Chondrocyte (in vitro differentiated cells): ENCODE measurements at regions not wholly inside any gene's neighbourhood (a gene's known extent, or its start where the extent isn't known, plus 50 kb on each side); places are given as distances from the start of the nearest gene placed in this dataset.

Source experiments
- DNase-seq: peaks from one replicate; pipeline ENCODE4 v3.0.0; 2021; ENCODE audit warnings: mixed read lengths, low spot score
- H3K27ac Mint-ChIP-seq: one replicate; pipeline ENCODE4 v1.8.0; 2021; ENCODE audit warnings: mild to moderate bottlenecking, moderate library complexity, mixed read lengths; ENCODE audit not compliant: unreplicated experiment
- H3K27me3 Mint-ChIP-seq: 2 replicates; pipeline ENCODE4 v1.8.0; 2021; ENCODE audit warnings: low read depth, mixed read lengths
- H3K36me3 Mint-ChIP-seq: 2 replicates; pipeline ENCODE4 v1.8.0; 2021; ENCODE audit warnings: low read depth, mixed read lengths
- H3K4me1 Mint-ChIP-seq: 2 replicates; pipeline ENCODE4 v1.8.0; 2021; ENCODE audit warnings: low read depth, mild to moderate bottlenecking, mixed read lengths
- H3K4me3 Mint-ChIP-seq: one replicate; pipeline ENCODE4 v1.8.0; 2021; ENCODE audit warnings: mild to moderate bottlenecking, moderate library complexity, mixed read lengths; ENCODE audit not compliant: unreplicated experiment
- H3K9me3 Mint-ChIP-seq: 2 replicates; pipeline ENCODE4 v1.8.0; 2021; ENCODE audit warnings: low read depth, mixed read lengths
- TF ChIP-seq, protein P1 (sequence below): fragments of 200-600 bp; sonication (generic); IDR thresholded peaks from 2 replicates; pipeline ENCODE4 v1.5.0; 2021; ENCODE audit warnings: antibody characterized with exemption, mild to moderate bottlenecking, moderate library complexity

DNA sequence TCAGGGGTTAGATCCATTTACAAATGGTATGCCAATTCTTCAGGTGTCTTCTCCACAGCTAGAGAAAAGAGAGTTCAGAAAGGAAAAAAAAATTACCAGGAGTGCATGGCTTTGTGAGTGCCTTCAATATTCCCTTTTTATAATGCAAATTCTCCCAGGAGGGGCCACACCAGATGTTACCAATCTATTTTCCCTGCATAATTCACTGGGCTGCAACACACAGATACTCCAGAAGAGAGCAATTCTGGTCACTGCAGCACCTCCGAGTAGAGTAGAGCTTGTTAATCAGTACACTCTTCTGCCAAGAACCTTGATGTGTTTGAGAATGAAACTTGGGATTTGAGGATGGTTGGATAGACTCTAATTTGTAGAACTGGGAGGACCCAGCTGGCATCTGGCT is 80.7 kb upstream of the SPRED1 start:
- no peak overlapping the region for H3K27ac Mint-ChIP-seq
- peaks cover 9% of the 10 kb centered on the region for H3K4me1 Mint-ChIP-seq
- no peak overlapping the region for H3K4me3 Mint-ChIP-seq
- TF ChIP-seq, protein P1, sequence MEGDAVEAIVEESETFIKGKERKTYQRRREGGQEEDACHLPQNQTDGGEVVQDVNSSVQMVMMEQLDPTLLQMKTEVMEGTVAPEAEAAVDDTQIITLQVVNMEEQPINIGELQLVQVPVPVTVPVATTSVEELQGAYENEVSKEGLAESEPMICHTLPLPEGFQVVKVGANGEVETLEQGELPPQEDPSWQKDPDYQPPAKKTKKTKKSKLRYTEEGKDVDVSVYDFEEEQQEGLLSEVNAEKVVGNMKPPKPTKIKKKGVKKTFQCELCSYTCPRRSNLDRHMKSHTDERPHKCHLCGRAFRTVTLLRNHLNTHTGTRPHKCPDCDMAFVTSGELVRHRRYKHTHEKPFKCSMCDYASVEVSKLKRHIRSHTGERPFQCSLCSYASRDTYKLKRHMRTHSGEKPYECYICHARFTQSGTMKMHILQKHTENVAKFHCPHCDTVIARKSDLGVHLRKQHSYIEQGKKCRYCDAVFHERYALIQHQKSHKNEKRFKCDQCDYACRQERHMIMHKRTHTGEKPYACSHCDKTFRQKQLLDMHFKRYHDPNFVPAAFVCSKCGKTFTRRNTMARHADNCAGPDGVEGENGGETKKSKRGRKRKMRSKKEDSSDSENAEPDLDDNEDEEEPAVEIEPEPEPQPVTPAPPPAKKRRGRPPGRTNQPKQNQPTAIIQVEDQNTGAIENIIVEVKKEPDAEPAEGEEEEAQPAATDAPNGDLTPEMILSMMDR = no peak
- no peaks in the 10 kb centered on the region for H3K27me3 Mint-ChIP-seq
- DNase-seq = no peak
- H3K36me3 Mint-ChIP-seq = no peaks in the 10 kb centered on the region
- no peaks in the 10 kb centered on the region for H3K9me3 Mint-ChIP-seq

DNA sequence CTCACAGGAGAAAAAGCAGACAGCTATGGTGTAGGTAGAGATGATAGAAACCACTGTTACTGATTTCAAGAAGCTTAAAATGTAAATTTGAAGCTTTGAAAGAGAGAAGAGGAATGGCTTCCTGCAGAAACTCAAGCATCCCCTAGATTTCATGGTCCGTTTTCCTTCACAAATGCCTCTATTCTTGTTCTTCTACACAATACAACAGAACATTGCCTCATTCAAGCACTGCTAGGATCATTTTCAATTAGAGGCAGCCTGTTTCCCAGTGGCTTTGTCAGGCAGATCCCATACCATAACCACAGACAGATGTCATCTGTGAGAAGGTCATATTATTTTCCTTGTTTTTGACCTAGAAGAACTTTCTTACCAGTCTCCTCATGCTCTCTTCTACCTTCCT is 77.9 kb upstream of the SPRED1 start:
- H3K4me3 Mint-ChIP-seq = no peak overlapping the region
- H3K4me1 Mint-ChIP-seq = peaks cover 12% of the 10 kb centered on the region
- H3K27me3 Mint-ChIP-seq = no peaks in the 10 kb centered on the region

DNA sequence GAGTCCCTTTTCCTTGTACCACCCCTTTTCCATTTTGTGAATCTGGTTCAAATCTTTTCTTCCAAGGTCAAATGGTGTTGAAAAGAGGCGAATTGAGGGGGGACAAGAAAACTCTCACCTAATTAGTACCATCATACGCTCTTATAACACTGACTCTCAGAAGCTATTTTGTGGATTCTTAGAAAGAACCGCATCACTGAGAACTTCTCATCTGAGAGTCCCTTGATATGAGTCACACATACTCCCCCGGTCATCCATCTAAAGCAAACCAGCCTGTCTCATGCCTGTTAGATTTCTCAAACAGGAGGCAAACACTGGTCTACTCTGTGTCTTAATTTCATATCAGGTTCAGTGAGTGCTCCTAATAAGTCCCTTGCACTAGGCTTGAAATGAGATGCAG is 76.5 kb upstream of the SPRED1 start:
- Mint-ChIP-seq H3K4me1 (peaks cover 12% of the 10 kb centered on the region), H3K9me3 (peaks cover 4% of the 10 kb centered on the region), H3K27me3 (no peaks in the 10 kb centered on the region), H3K4me3 (no peak overlapping the region), H3K36me3 (peaks cover 2% of the 10 kb centered on the region), H3K27ac (no peak overlapping the region)
- no peak for DNase-seq
- TF ChIP-seq, protein P1 = no peak

More for the DNA sequence above, 77.9 kb upstream of the SPRED1 start:
- Mint-ChIP-seq H3K36me3 (no peaks in the 10 kb centered on the region), H3K27ac (no peak overlapping the region), H3K9me3 (no peaks in the 10 kb centered on the region)
- DNase-seq = no peak
- TF ChIP-seq, protein P1 = no peak

DNA sequence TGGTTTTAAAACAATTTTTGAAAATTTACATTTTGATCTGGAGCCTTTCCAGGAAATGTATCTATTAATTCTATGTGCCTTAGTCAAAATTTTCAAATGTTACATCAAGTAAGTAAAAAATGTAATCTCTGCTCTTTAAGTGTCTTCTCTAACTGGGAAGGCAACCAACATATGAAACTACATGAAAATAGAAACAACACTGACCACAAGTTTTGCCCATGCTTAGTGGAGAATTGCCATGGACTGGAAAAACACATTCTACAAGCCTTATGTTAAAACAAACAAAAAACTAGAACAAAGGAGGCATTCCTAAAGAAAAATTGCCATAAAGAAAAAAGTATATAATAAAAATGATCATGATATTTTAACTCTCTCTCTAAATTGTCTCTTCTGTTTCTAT is 75.9 kb upstream of the SPRED1 start:
- H3K27me3 Mint-ChIP-seq = no peaks in the 10 kb centered on the region
- H3K9me3 Mint-ChIP-seq = peaks cover 4% of the 10 kb centered on the region
- no peak overlapping the region for H3K4me3 Mint-ChIP-seq
- no peak overlapping the region for H3K27ac Mint-ChIP-seq
- DNase-seq = no peak
- peaks cover 2% of the 10 kb centered on the region for H3K36me3 Mint-ChIP-seq
- TF ChIP-seq, protein P1 = no peak
- peaks cover 12% of the 10 kb centered on the region for H3K4me1 Mint-ChIP-seq

DNA sequence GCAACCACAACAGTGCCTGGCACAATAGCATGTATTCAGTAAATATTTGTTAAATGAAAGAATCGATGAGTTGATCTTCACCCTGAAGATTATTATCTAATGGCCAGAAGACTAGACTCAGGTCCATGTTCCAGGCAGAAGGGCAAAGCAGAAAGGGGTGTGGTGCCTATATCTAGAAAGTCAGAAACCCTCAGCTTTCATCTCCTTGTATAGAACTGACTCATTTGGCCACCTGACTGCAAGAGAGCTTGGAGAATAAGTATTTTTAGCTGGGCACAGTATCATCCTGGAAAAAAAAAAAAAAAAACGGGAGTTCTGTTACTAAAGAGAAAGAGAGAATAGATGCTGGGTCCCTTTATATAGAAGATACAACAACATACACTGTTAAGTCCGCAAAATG is 69.7 kb upstream of the SPRED1 start:
- Mint-ChIP-seq H3K4me3 (no peak overlapping the region), H3K27me3 (peaks cover 5% of the 10 kb centered on the region), H3K36me3 (peaks cover 2% of the 10 kb centered on the region), H3K9me3 (peaks cover 4% of the 10 kb centered on the region), H3K4me1 (peaks cover 4% of the 10 kb centered on the region), H3K27ac (no peak overlapping the region)
- TF ChIP-seq, protein P1 = no peak
- no peak for DNase-seq
